ENCODE measurements at regions not wholly inside any gene's neighbourhood (a gene's known extent, or its start where the extent isn't known, plus 50 kb on each side); places are given as distances from the start of the nearest gene placed in this dataset.

- Histone ChIP-seq H3K9me3 (no peaks in the 10 kb centered on the region), H3K4me3 (no peak overlapping the region), H3K27me3 (no peaks in the 10 kb centered on the region), H3K36me3 (no peaks in the 10 kb centered on the region), H3K27ac (no peak overlapping the region), H3K4me1 (peaks cover 0 to 19% (median 2%) of the 10 kb centered on the region in 4 donors)
- TF ChIP-seq POLR2A (IDR thresholded peaks at IDR 0.05) = no peak
- no peak for TF ChIP-seq CTCF (IDR thresholded peaks at IDR 0.05)
- 71 to 87% methylated on average over 7 of the region's 7 CpGs for WGBS, 2 donors
- no peak for DNase-seq (ENCODE audit: low spot score in 2 of 2)
These were observed 65.9 kb upstream of the LCTL start for GRCh38 chr15:66631616-66632263.

GRCh38 chr15:66633041-66633937 lies 67.5 kb upstream of the LCTL start:
- no peak overlapping the region for H3K4me3 ChIP-seq
- H3K4me1 ChIP-seq = peaks cover 0 to 19% (median 2%) of the 10 kb centered on the region in 4 donors
- no peak for DNase-seq (ENCODE audit: low spot score in 2 of 2)
- no peaks in the 10 kb centered on the region for H3K36me3 ChIP-seq
- H3K9me3 ChIP-seq = no peaks in the 10 kb centered on the region
- H3K27ac ChIP-seq = no peak overlapping the region
- no peak for TF ChIP-seq POLR2A (IDR thresholded peaks at IDR 0.05)
- TF ChIP-seq EP300 (IDR thresholded peaks at IDR 0.05) = no peak
- TF ChIP-seq CTCF (IDR thresholded peaks at IDR 0.05) = no peak
- WGBS, 2 donors = 36 to 49% methylated on average over 19 of the region's 19 CpGs
- no peaks in the 10 kb centered on the region for H3K27me3 ChIP-seq

- no peak for DNase-seq (ENCODE audit: low spot score in 2 of 2)
- Histone ChIP-seq H3K27me3 (no peaks in the 10 kb centered on the region), H3K4me1 (peaks cover 0 to 19% (median 2%) of the 10 kb centered on the region in 4 donors), H3K9me3 (no peaks in the 10 kb centered on the region), H3K36me3 (no peaks in the 10 kb centered on the region), H3K27ac (no peak overlapping the region), H3K4me3 (no peak overlapping the region)
- 90 to 96% methylated on average over 3 of the region's 3 CpGs for WGBS, 2 donors
- TF ChIP-seq CTCF (IDR thresholded peaks at IDR 0.05) = no peak
- TF ChIP-seq POLR2A (IDR thresholded peaks at IDR 0.05) = no peak
- no peak for TF ChIP-seq EP300 (IDR thresholded peaks at IDR 0.05)
These were observed 68.1 kb upstream of the LCTL start for GRCh38 chr15:66633938-66634250.

- Histone ChIP-seq H3K27me3 (no peaks in the 10 kb centered on the region), H3K4me3 (no peak overlapping the region), H3K4me1 (peaks cover 0 to 19% (median 2%) of the 10 kb centered on the region in 4 donors), H3K27ac (no peak overlapping the region), H3K9me3 (no peaks in the 10 kb centered on the region), H3K36me3 (no peaks in the 10 kb centered on the region)
- no peak for DNase-seq (ENCODE audit: low spot score in 2 of 2)
- 85 to 91% methylated on average over 5 of the region's 5 CpGs for WGBS, 2 donors
- TF ChIP-seq EP300 (IDR thresholded peaks at IDR 0.05) (no peak), CTCF (IDR thresholded peaks at IDR 0.05) (no peak), POLR2A (IDR thresholded peaks at IDR 0.05) (no peak)
These were observed 67.5 kb upstream of the SMAD6 start for GRCh38 chr15:66634540-66634939.

- no peak overlapping the region for H3K4me3 ChIP-seq
- H3K9me3 ChIP-seq = no peaks in the 10 kb centered on the region
- H3K27ac ChIP-seq = no peak overlapping the region
- 73 to 88% methylated on average over 5 of the region's 5 CpGs for WGBS, 2 donors
- H3K36me3 ChIP-seq = no peaks in the 10 kb centered on the region
- no peak for DNase-seq (ENCODE audit: low spot score in 2 of 2)
- peaks cover 0 to 19% (median 2%) of the 10 kb centered on the region in 4 donors for H3K4me1 ChIP-seq
- TF ChIP-seq EP300 (IDR thresholded peaks at IDR 0.05) (no peak), CTCF (IDR thresholded peaks at IDR 0.05) (no peak), POLR2A (IDR thresholded peaks at IDR 0.05) (no peak)
- no peaks in the 10 kb centered on the region for H3K27me3 ChIP-seq
These were observed 67.0 kb upstream of the SMAD6 start for GRCh38 chr15:66635006-66635405.
